PC-9 (cell line): ENCODE measurements at regions not wholly inside any gene's neighbourhood (a gene's known extent, or its start where the extent isn't known, plus 50 kb on each side); places are given as distances from the start of the nearest gene placed in this dataset.

Source experiments
- BruUV-seq: library from RNA; stranded (reverse); fragments of 400-500 nt; replicated peaks from 2 replicates; lab custom pipeline; 2021; lab: Mats Ljungman, UMichigan
- CTCF ChIA-PET: fragments of 300-600 bp; sonication (Branson Sonifier 250); formaldehyde crosslinking; loops from one replicate; lab custom pipeline; 2022; ENCODE audit warnings: antibody characterized with exemption; lab: Charles Lee
- POLR2A ChIA-PET: fragments of 300-600 bp; sonication (Branson Sonifier 250); formaldehyde crosslinking; loops from one replicate; lab custom pipeline; 2022; ENCODE audit warnings: antibody characterized with exemption; ENCODE audit not compliant: unreplicated experiment; lab: Charles Lee
- DNase-seq, 2 experiments: peaks; one replicate each; pipeline versions ENCODE4 v3.0.0 to v3.0.0-alpha.2; 2015 to 2022; ENCODE audit warnings: mixed read lengths in 1 of 2
- H2AFZ ChIP-seq: fragments of 200-600 bp; sonication (generic); 2 replicates; pipeline ENCODE4 v1.8.1; 2017; ENCODE audit warnings: antibody characterized with exemption
- H3F3A ChIP-seq: fragments of 200-600 bp; sonication (generic); 2 replicates; pipeline ENCODE4 v1.8.1; 2017; ENCODE audit warnings: antibody characterized with exemption, mild to moderate bottlenecking, low read depth; ENCODE audit not compliant: insufficient read depth
- H3K27ac ChIP-seq: fragments of 200-600 bp; sonication (generic); 2 replicates; pipeline ENCODE4 v1.6.1; 2016; ENCODE audit warnings: mixed run types
- H3K27me3 ChIP-seq: fragments of 200-600 bp; sonication (generic); 2 replicates; pipeline ENCODE4 v1.6.1; 2016; ENCODE audit warnings: low read depth, mixed run types; ENCODE audit not compliant: insufficient read depth
- H3K36me3 ChIP-seq: fragments of 200-600 bp; sonication (generic); 2 replicates; pipeline ENCODE4 v1.6.1; 2016; ENCODE audit warnings: low read depth, mixed run types
- H3K4me1 ChIP-seq: fragments of 200-600 bp; sonication (generic); replicated peaks from 2 replicates; pipeline ENCODE4 v1.6.1; 2016; ENCODE audit warnings: mixed run types; ENCODE audit not compliant: insufficient read depth
- H3K4me2 ChIP-seq: fragments of 200-600 bp; sonication (generic); 2 replicates; pipeline ENCODE4 v1.6.1; 2017; ENCODE audit warnings: mixed run types
- H3K4me3 ChIP-seq: fragments of 200-600 bp; sonication (generic); 2 replicates; pipeline ENCODE4 v1.6.1; 2016; ENCODE audit warnings: mixed run types
- H3K79me2 ChIP-seq: fragments of 200-600 bp; sonication (generic); 2 replicates; pipeline ENCODE4 v1.6.1; 2017; ENCODE audit warnings: low read depth, mixed run types
- H3K9me2 ChIP-seq: fragments of 200-600 bp; sonication (generic); 2 replicates; pipeline ENCODE4 v1.8.1; 2017; ENCODE audit warnings: mild to moderate bottlenecking; ENCODE audit not compliant: insufficient read depth
- H3K9me3 ChIP-seq: fragments of 200-600 bp; sonication (generic); 2 replicates; pipeline ENCODE4 v1.8.1; 2016; ENCODE audit warnings: low read depth; ENCODE audit not compliant: insufficient read depth
- H4K20me1 ChIP-seq: fragments of 200-600 bp; sonication (generic); 2 replicates; pipeline ENCODE4 v1.8.1; 2017; ENCODE audit not compliant: insufficient read depth
- EZH2 ChIP-seq: fragments of 200-600 bp; sonication (generic); IDR thresholded peaks from 2 replicates; pipeline ENCODE4 v1.8.0; 2017; ENCODE audit warnings: antibody characterized with exemption, low read depth
- intact Hi-C: fragments of 100-400 bp; cut with micrococcal nuclease; formaldehyde crosslinking; loops from one replicate; pipeline ENCODE4 v1.10.0; 2022; ENCODE audit not compliant: unreplicated experiment
- TF ChIP-seq, protein P1 (sequence below): fragments of 200-600 bp; sonication (generic); conservative IDR thresholded peaks from 2 replicates; pipeline ENCODE4 v1.6.1; 2017; ENCODE audit warnings: mixed run types, antibody characterized with exemption, mild to moderate bottlenecking, moderate library complexity

DNA sequence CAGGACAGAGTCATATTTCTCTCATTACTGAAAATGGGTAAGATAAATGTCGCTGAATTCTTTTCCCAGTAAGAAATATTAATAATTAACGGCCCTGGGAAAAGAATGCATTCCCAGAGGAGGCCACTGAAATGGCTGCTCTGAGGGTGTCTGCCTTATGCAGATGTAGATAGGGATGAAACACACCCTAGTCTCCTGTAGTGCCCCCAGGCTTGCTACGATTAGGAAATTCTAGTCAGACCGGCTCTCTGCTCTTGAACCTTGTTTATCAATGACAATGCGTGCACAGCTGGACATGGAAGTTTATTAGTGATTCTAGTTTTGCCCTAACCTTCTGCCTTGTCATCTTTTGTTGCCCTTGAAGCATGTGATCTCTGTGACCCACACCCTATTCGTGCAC, 291.1 kb downstream of the ZNF248 start:
- intact Hi-C loops = no loop called here
- Histone ChIP-seq H3K36me3 (no peaks in the 10 kb centered on the region), H3K4me2 (no peak overlapping the region), H3K9me3 (no peaks in the 10 kb centered on the region), H3K27ac (no peak overlapping the region), H3K4me3 (no peak overlapping the region), H3F3A (no peaks in the 10 kb centered on the region), H3K79me2 (no peaks in the 10 kb centered on the region), H2AFZ (no peak overlapping the region), H3K4me1 (no peaks in the 10 kb centered on the region), H3K9me2 (no peaks in the 10 kb centered on the region), H4K20me1 (no peaks in the 10 kb centered on the region), H3K27me3 (no peaks in the 10 kb centered on the region)
- no peak for DNase-seq
- TF ChIP-seq EZH2 = no peak
- TF ChIP-seq, protein P1, sequence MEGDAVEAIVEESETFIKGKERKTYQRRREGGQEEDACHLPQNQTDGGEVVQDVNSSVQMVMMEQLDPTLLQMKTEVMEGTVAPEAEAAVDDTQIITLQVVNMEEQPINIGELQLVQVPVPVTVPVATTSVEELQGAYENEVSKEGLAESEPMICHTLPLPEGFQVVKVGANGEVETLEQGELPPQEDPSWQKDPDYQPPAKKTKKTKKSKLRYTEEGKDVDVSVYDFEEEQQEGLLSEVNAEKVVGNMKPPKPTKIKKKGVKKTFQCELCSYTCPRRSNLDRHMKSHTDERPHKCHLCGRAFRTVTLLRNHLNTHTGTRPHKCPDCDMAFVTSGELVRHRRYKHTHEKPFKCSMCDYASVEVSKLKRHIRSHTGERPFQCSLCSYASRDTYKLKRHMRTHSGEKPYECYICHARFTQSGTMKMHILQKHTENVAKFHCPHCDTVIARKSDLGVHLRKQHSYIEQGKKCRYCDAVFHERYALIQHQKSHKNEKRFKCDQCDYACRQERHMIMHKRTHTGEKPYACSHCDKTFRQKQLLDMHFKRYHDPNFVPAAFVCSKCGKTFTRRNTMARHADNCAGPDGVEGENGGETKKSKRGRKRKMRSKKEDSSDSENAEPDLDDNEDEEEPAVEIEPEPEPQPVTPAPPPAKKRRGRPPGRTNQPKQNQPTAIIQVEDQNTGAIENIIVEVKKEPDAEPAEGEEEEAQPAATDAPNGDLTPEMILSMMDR = no peak
- CTCF ChIA-PET = no interaction called here
- BruUV-seq = no TSS peak
- POLR2A ChIA-PET = no interaction called here

GRCh38 chr10:37563715-37564108, 293.7 kb downstream of the ZNF248 start:
- Histone ChIP-seq H3K79me2 (no peaks in the 10 kb centered on the region), H3F3A (no peaks in the 10 kb centered on the region), H3K4me3 (no peak overlapping the region), H3K9me2 (no peaks in the 10 kb centered on the region), H3K9me3 (no peaks in the 10 kb centered on the region), H3K4me2 (no peak overlapping the region), H4K20me1 (no peaks in the 10 kb centered on the region), H2AFZ (no peak overlapping the region), H3K27ac (no peak overlapping the region), H3K4me1 (no peaks in the 10 kb centered on the region), H3K27me3 (no peaks in the 10 kb centered on the region), H3K36me3 (no peaks in the 10 kb centered on the region)
- ChIA-PET CTCF (no interaction called here), POLR2A (no interaction called here)
- no peak for DNase-seq
- intact Hi-C loops = no loop called here
- no TSS peak for BruUV-seq
- no peak for TF ChIP-seq EZH2

- Histone ChIP-seq H3K27ac (no peak overlapping the region), H2AFZ (no peak overlapping the region), H3K9me2 (no peaks in the 10 kb centered on the region), H3K79me2 (no peaks in the 10 kb centered on the region), H3K9me3 (no peaks in the 10 kb centered on the region), H3K4me3 (no peak overlapping the region), H3K4me1 (no peaks in the 10 kb centered on the region), H3K27me3 (no peaks in the 10 kb centered on the region), H3F3A (no peaks in the 10 kb centered on the region), H4K20me1 (no peaks in the 10 kb centered on the region), H3K36me3 (no peaks in the 10 kb centered on the region), H3K4me2 (no peak overlapping the region)
- DNase-seq = no peak
- ChIA-PET POLR2A (no interaction called here), CTCF (no interaction called here)
- no TSS peak for BruUV-seq
- intact Hi-C loops = no loop called here
- no peak for TF ChIP-seq EZH2
- TF ChIP-seq, protein P1 = no peak
Observed at GRCh38 chr10:37563107-37563714, 294.2 kb downstream of the ZNF248 start.

GRCh38 chr10:37552881-37553280, 304.5 kb downstream of the ZNF248 start:
- intact Hi-C loops = no loop called here
- Histone ChIP-seq H3K4me3 (no peak overlapping the region), H2AFZ (no peak overlapping the region), H4K20me1 (no peaks in the 10 kb centered on the region), H3K9me2 (no peaks in the 10 kb centered on the region), H3K36me3 (no peaks in the 10 kb centered on the region), H3K9me3 (no peaks in the 10 kb centered on the region), H3F3A (no peaks in the 10 kb centered on the region), H3K4me2 (no peak overlapping the region), H3K79me2 (no peaks in the 10 kb centered on the region), H3K27me3 (no peaks in the 10 kb centered on the region), H3K4me1 (no peaks in the 10 kb centered on the region), H3K27ac (no peak overlapping the region)
- BruUV-seq = no TSS peak
- TF ChIP-seq, protein P1 = no peak
- TF ChIP-seq EZH2 = no peak
- POLR2A ChIA-PET = no interaction called here
- no peak for DNase-seq
- CTCF ChIA-PET = no interaction called here
